ENCODE measurements at regions not wholly inside any gene's neighbourhood (a gene's known extent, or its start where the extent isn't known, plus 50 kb on each side); places are given as distances from the start of the nearest gene placed in this dataset.
"Not testable (repeated sequence)": the region's sequence is repeated elsewhere in the genome, so short reads cannot be mapped to it uniquely, and the experiment has no call there.

GRCh38 chr16:32202585-32202984, 50.5 kb upstream of the TP53TG3D start:
- not testable (repeated sequence) for H3K4me1 ChIP-seq (ENCODE audit: control insufficient read depth, low read length); H3K4me3 ChIP-seq (ENCODE audit: low read length); H4K20me1 ChIP-seq (ENCODE audit: control insufficient read depth, insufficient read depth, low read depth, low read length); H3K36me3 ChIP-seq (ENCODE audit: control insufficient read depth, low read length); H3K79me2 ChIP-seq (ENCODE audit: control insufficient read depth, low read length); H3F3A ChIP-seq (ENCODE audit: control insufficient read depth, insufficient read depth); H3K9me2 ChIP-seq (replicated peaks; ENCODE audit: control insufficient read depth, low read length); H3K9me3 ChIP-seq (ENCODE audit: control insufficient read depth, insufficient read depth, low read length); H3K27ac ChIP-seq (ENCODE audit: low read depth, low read length); H3K27me3 ChIP-seq (ENCODE audit: control insufficient read depth, low read length); H3K4me2 ChIP-seq (ENCODE audit: low read length)

Data from DOHH2 (cell line).